GM23248 (cell line): ENCODE measurements at regions not wholly inside any gene's neighbourhood (a gene's known extent, or its start where the extent isn't known, plus 50 kb on each side); places are given as distances from the start of the nearest gene placed in this dataset.

Experiments
- EZH2 ChIP-seq: fragments of 200-600 bp; sonication (generic); IDR thresholded peaks from 2 replicates; pipeline ENCODE4 v1.6.1; 2018; ENCODE audit warnings: antibody characterized with exemption, mild to moderate bottlenecking; ENCODE audit not compliant: insufficient read depth, poor library complexity, severe bottlenecking
- EZH2phosphoT487 ChIP-seq: fragments of 200-600 bp; sonication (generic); IDR thresholded peaks from 2 replicates; pipeline ENCODE4 v1.6.1; 2018; ENCODE audit warnings: antibody characterized with exemption, moderate library complexity, mild to moderate bottlenecking, low read depth; ENCODE audit not compliant: insufficient read depth

- no peak for TF ChIP-seq EZH2phosphoT487
- no peak for TF ChIP-seq EZH2
Measured at GRCh38 chr11:123362941-123363340, 67.1 kb upstream of the GRAMD1B start.
